Neural cell (in vitro differentiated cells): ENCODE measurements at regions not wholly inside any gene's neighbourhood (a gene's known extent, or its start where the extent isn't known, plus 50 kb on each side); places are given as distances from the start of the nearest gene placed in this dataset.

Experiments
- EZH2 ChIP-seq: fragments of 200-600, 300-800 bp; shearing (Covaris generic), sonication (generic); IDR thresholded peaks from 2 replicates; pipeline ENCODE4 v1.6.1; 2014; ENCODE audit warnings: antibody characterized with exemption, low read length, borderline replicate concordance, mild to moderate bottlenecking; ENCODE audit not compliant: insufficient read depth, poor library complexity, severe bottlenecking
- POLR2AphosphoS5 ChIP-seq: IDR thresholded peaks from 2 replicates; pipeline ENCODE4 v1.6.1; 2012
- RAD21 ChIP-seq: fragments of 450-650 bp; conservative IDR thresholded peaks from 2 replicates; pipeline ENCODE4 v1.6.1; 2014; ENCODE audit warnings: antibody characterized with exemption, mild to moderate bottlenecking, moderate library complexity
- TAF1 ChIP-seq: IDR thresholded peaks from 2 replicates; pipeline ENCODE4 v1.6.1; 2012; ENCODE audit warnings: low read depth
- TF ChIP-seq, protein P1 (sequence below): fragments of 450-650 bp; IDR thresholded peaks from 2 replicates; pipeline ENCODE4 v1.5.1; 2014; ENCODE audit warnings: antibody characterized with exemption, mild to moderate bottlenecking, moderate library complexity; ENCODE audit not compliant: poor library complexity, severe bottlenecking
- TF ChIP-seq, protein P2 (sequence below): IDR thresholded peaks from 2 replicates; pipeline ENCODE4 v1.6.1; 2012; ENCODE audit warnings: borderline replicate concordance

DNA sequence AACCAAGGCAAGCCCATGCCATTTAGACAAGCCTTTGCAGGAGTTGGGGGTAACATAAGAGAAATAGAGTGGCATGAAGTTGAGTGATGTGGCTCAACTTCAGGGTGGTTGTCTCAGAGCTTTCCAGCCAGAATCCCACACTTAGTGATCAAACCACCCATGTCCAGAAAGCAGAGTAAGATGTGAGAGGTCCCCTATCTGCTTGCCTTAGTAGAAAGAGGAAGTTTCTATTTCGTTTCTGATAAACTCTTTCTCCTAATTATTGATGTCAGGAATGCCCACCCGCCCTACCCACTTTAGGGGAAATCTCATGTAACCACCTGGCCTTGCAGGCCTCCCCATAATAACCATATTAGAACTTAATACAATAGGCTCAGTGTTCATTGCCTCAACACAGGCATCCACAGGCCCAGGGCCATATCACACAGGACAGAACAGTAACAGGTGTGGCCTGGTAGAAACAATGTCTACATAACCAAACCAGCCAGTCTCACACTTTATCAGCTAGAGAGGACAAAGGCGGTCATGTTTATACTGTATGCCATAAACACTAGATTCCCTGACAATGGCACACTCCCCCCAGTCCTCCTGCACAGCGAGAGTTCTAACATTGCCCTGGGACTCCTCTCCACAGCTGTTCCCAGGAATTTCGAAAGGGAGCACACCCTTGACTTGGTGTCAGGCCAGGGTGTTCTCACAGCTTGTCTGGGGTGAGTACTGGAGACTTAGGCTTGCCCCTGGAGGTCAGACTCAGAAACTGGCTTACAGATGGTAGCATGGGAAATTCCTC lies 364.4 kb downstream of the CXCL12 start:
- TF ChIP-seq, protein P1, sequence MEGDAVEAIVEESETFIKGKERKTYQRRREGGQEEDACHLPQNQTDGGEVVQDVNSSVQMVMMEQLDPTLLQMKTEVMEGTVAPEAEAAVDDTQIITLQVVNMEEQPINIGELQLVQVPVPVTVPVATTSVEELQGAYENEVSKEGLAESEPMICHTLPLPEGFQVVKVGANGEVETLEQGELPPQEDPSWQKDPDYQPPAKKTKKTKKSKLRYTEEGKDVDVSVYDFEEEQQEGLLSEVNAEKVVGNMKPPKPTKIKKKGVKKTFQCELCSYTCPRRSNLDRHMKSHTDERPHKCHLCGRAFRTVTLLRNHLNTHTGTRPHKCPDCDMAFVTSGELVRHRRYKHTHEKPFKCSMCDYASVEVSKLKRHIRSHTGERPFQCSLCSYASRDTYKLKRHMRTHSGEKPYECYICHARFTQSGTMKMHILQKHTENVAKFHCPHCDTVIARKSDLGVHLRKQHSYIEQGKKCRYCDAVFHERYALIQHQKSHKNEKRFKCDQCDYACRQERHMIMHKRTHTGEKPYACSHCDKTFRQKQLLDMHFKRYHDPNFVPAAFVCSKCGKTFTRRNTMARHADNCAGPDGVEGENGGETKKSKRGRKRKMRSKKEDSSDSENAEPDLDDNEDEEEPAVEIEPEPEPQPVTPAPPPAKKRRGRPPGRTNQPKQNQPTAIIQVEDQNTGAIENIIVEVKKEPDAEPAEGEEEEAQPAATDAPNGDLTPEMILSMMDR: no peak
- no peak for TF ChIP-seq RAD21
- TF ChIP-seq, protein P2, sequence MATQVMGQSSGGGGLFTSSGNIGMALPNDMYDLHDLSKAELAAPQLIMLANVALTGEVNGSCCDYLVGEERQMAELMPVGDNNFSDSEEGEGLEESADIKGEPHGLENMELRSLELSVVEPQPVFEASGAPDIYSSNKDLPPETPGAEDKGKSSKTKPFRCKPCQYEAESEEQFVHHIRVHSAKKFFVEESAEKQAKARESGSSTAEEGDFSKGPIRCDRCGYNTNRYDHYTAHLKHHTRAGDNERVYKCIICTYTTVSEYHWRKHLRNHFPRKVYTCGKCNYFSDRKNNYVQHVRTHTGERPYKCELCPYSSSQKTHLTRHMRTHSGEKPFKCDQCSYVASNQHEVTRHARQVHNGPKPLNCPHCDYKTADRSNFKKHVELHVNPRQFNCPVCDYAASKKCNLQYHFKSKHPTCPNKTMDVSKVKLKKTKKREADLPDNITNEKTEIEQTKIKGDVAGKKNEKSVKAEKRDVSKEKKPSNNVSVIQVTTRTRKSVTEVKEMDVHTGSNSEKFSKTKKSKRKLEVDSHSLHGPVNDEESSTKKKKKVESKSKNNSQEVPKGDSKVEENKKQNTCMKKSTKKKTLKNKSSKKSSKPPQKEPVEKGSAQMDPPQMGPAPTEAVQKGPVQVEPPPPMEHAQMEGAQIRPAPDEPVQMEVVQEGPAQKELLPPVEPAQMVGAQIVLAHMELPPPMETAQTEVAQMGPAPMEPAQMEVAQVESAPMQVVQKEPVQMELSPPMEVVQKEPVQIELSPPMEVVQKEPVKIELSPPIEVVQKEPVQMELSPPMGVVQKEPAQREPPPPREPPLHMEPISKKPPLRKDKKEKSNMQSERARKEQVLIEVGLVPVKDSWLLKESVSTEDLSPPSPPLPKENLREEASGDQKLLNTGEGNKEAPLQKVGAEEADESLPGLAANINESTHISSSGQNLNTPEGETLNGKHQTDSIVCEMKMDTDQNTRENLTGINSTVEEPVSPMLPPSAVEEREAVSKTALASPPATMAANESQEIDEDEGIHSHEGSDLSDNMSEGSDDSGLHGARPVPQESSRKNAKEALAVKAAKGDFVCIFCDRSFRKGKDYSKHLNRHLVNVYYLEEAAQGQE: no peak
- no peak for TF ChIP-seq POLR2AphosphoS5
- no peak for TF ChIP-seq EZH2
- no peak for TF ChIP-seq TAF1
